Prostate gland (tissue), 2 donors: ENCODE measurements at regions not wholly inside any gene's neighbourhood (a gene's known extent, or its start where the extent isn't known, plus 50 kb on each side); places are given as distances from the start of the nearest gene placed in this dataset.

Experiments used
- CTCF ChIP-seq, 4 experiments: fragments of 200-600 bp in 2 of 4; fragments of 450-650 bp in 2 of 4; sonication (generic) in 2 of 4; IDR thresholded peaks; 1 replicate in 3 of 4; 2 replicates in 1 of 4; pipeline ENCODE4 v1.5.1; 2016 to 2019; ENCODE audit warnings: antibody characterized with exemption in 4 of 4, mild to moderate bottlenecking in 2 of 4, moderate library complexity in 2 of 4
- POLR2A ChIP-seq: fragments of 450-650 bp; IDR thresholded peaks from one replicate; pipeline ENCODE4 v1.6.1; 2016; ENCODE audit warnings: antibody characterized with exemption, mild to moderate bottlenecking
- POLR2AphosphoS5 ChIP-seq: sonication (generic); formaldehyde crosslinking; IDR thresholded peaks from one replicate; pipeline ENCODE4 v1.6.1; 2017; ENCODE audit warnings: antibody characterized with exemption

- TF ChIP-seq CTCF (IDR thresholded peaks at IDR 0.05) (no peak), POLR2AphosphoS5 (no peak), POLR2A (no peak)
These were observed 78.2 kb upstream of the UMPS start for GRCh38 chr3:124652009-124652408.
